Right lobe of liver (tissue), 6 donors: ENCODE measurements at regions not wholly inside any gene's neighbourhood (a gene's known extent, or its start where the extent isn't known, plus 50 kb on each side); places are given as distances from the start of the nearest gene placed in this dataset.

Experiments used
- ATAC-seq, 4 donors: fragments of 200-7000 bp; cut with Tn5 transposase; one replicate each; pipeline ENCODE4 v1.9.1; 2020; ENCODE audit warnings: mild to moderate bottlenecking in 4 of 4, moderate library complexity in 4 of 4
- DNase-seq, 3 donors: peaks; one replicate each; pipeline ENCODE4 v3.0.0-alpha.2; 2020
- H3K27ac ChIP-seq, 3 donors: fragments of 200-600 bp; one replicate each; pipeline ENCODE4 v1.8.0; 2022
- H3K27me3 ChIP-seq, 2 donors: fragments of 200-600 bp; one replicate each; pipeline ENCODE4 v1.8.0; 2022
- H3K36me3 ChIP-seq, 4 donors: fragments of 200-600 bp; sonication (generic) in 1 of 4; one replicate each; pipeline versions ENCODE4 v1.5.1 to v1.8.0; 2017 to 2022; ENCODE audit warnings: control low read depth in 1 of 4
- H3K4me1 ChIP-seq, 4 donors: fragments of 200-600 bp; sonication (generic) in 1 of 4; one replicate each; pipeline versions ENCODE4 v1.5.1 to v1.8.0; 2017 to 2022; ENCODE audit warnings: control low read depth in 1 of 4
- H3K4me3 ChIP-seq, 3 donors: fragments of 200-600 bp; one replicate each; pipeline ENCODE4 v1.8.0; 2022
- H3K9me3 ChIP-seq, 4 donors: fragments of 200-600 bp; sonication (generic) in 1 of 4; one replicate each; pipeline versions ENCODE4 v1.5.1 to v1.8.0; 2017 to 2022; ENCODE audit warnings: control low read depth in 1 of 4
- CTCF ChIP-seq, 4 donors: fragments of 200-600 bp in 3 of 4; fragments of 450-650 bp in 1 of 4; IDR thresholded peaks; one replicate each; pipeline versions ENCODE4 v1.5.1 to v1.8.0; 2016 to 2022; ENCODE audit warnings: antibody characterized with exemption in 4 of 4, mild to moderate bottlenecking in 2 of 4
- POLR2A ChIP-seq: fragments of 450-650 bp; IDR thresholded peaks from one replicate; pipeline ENCODE4 v1.6.1; 2017; ENCODE audit warnings: antibody characterized with exemption, mild to moderate bottlenecking
- WGBS: methylation state at CpG from one replicate; pipeline ENCODE4 v1.1.6; 2018; ENCODE audit warnings: low coverage, low lambda C conversion rate; ENCODE audit not compliant: insufficient coverage; ENCODE audit errors: missing lambda C conversion rate; 5-methylcytosine and 5-hydroxymethylcytosine counted together
- intact Hi-C, 2 donors: fragments of 100-400 bp; cut with DNase I; formaldehyde crosslinking; loops; one replicate each; pipeline versions ENCODE4 v1.11.2 to v1.14.1; 2022
- donor health status: DM: no; HTN: yes; CAD: no.
- donor health status: DM: no; HTN: no; CAD: no.
- donor health status: DM: no; HTN: no; CAD: no.
- donor health status: DM: no; HTN: yes; CAD: no.
- donor health status: DM: no; HTN: yes; CAD: no.

GRCh38 chr3:104990758-104991157 is 376.0 kb upstream of the ALCAM start:
- Histone ChIP-seq H3K27ac (no peak overlapping the region), H3K4me1 (no peaks in the 10 kb centered on the region), H3K9me3 (no peaks in the 10 kb centered on the region), H3K36me3 (no peaks in the 10 kb centered on the region), H3K4me3 (no peak overlapping the region), H3K27me3 (no peaks in the 10 kb centered on the region)
- 29% methylated on average over 2 of the region's 2 CpGs for WGBS
- DNase-seq, result no peak
- ATAC-seq, result no peak
- intact Hi-C loops, result no loop called here
- no peak for TF ChIP-seq POLR2A
- no peak for TF ChIP-seq CTCF (IDR thresholded peaks at IDR 0.05)

GRCh38 chr3:104992676-104993075 is 374.0 kb upstream of the ALCAM start:
- no peaks in the 10 kb centered on the region for H3K27me3 ChIP-seq
- 73% methylated on average over 3 of the region's 3 CpGs for WGBS
- H3K36me3 ChIP-seq, result no peaks in the 10 kb centered on the region
- H3K9me3 ChIP-seq, result no peaks in the 10 kb centered on the region
- ATAC-seq, result no peak
- TF ChIP-seq CTCF (IDR thresholded peaks at IDR 0.05), result no peak
- no peak for TF ChIP-seq POLR2A
- no peak overlapping the region for H3K27ac ChIP-seq
- no peak overlapping the region for H3K4me3 ChIP-seq
- DNase-seq, result no peak
- intact Hi-C loops, result no loop called here
- no peaks in the 10 kb centered on the region for H3K4me1 ChIP-seq

- intact Hi-C loops, result no loop called here
- Histone ChIP-seq H3K27ac (no peak overlapping the region), H3K9me3 (no peaks in the 10 kb centered on the region), H3K36me3 (no peaks in the 10 kb centered on the region), H3K27me3 (no peaks in the 10 kb centered on the region), H3K4me1 (no peaks in the 10 kb centered on the region), H3K4me3 (no peak overlapping the region)
- TF ChIP-seq POLR2A (no peak), CTCF (IDR thresholded peaks at IDR 0.05) (no peak)
- DNase-seq, result no peak
- ATAC-seq, result no peak
Observed at GRCh38 chr3:105006164-105006563, 360.5 kb upstream of the ALCAM start.

GRCh38 chr3:105013657-105014056 is 353.1 kb upstream of the ALCAM start:
- intact Hi-C loops, result no loop called here
- no peak for ATAC-seq
- DNase-seq, result no peak
- Histone ChIP-seq H3K36me3 (no peaks in the 10 kb centered on the region), H3K9me3 (no peaks in the 10 kb centered on the region), H3K4me3 (no peak overlapping the region), H3K4me1 (no peaks in the 10 kb centered on the region), H3K27me3 (no peaks in the 10 kb centered on the region), H3K27ac (no peak overlapping the region)
- 41% methylated on average over 2 of the region's 2 CpGs for WGBS
- TF ChIP-seq CTCF (IDR thresholded peaks at IDR 0.05), result no peak
- TF ChIP-seq POLR2A, result no peak

- 38% methylated on average over 1 of the region's 1 CpG for WGBS
- Histone ChIP-seq H3K4me3 (no peak overlapping the region), H3K27ac (no peak overlapping the region), H3K36me3 (no peaks in the 10 kb centered on the region), H3K4me1 (no peaks in the 10 kb centered on the region), H3K9me3 (no peaks in the 10 kb centered on the region), H3K27me3 (no peaks in the 10 kb centered on the region)
- DNase-seq (no peak), ATAC-seq (no peak)
- TF ChIP-seq POLR2A (no peak), CTCF (IDR thresholded peaks at IDR 0.05) (no peak)
- intact Hi-C loops, result no loop called here
Observed at GRCh38 chr3:105014631-105015030, 352.1 kb upstream of the ALCAM start.
